H1 (cell line): ENCODE measurements at regions not wholly inside any gene's neighbourhood (a gene's known extent, or its start where the extent isn't known, plus 50 kb on each side); places are given as distances from the start of the nearest gene placed in this dataset.

Source experiments
- CHD7 ChIP-seq: fragments of 300-600 bp; sonication (generic); IDR thresholded peaks from 2 replicates; pipeline ENCODE4 v1.7.1; 2012; ENCODE audit warnings: low read length, moderate library complexity, mild to moderate bottlenecking, inconsistent platforms; ENCODE audit not compliant: insufficient replicate concordance

GRCh38 chr2:219810895-219811294, 183.5 kb downstream of the SLC4A3 start (continued):
- TF ChIP-seq CHD7: no peak
